ENCODE measurements at regions not wholly inside any gene's neighbourhood (a gene's known extent, or its start where the extent isn't known, plus 50 kb on each side); places are given as distances from the start of the nearest gene placed in this dataset.
A peak's percentile ranks its signal among the peaks of the same experiment; 100 is the strongest.

GRCh38 chr7:46214526-46214925, 293.5 kb upstream of the IGFBP3 start:
- 92% methylated on average over 1 of the region's 1 CpG for WGBS (ENCODE audit: insufficient coverage)
- Histone ChIP-seq H3K27me3 (ENCODE audit: control insufficient read depth, insufficient read depth, low read length) (no peaks in the 10 kb centered on the region), H3K36me3 (ENCODE audit: control insufficient read depth, insufficient read depth, low read length) (no peaks in the 10 kb centered on the region), H3K4me3 (ENCODE audit: low read depth, low read length) (no peak overlapping the region), H3K4me1 (ENCODE audit: control insufficient read depth, insufficient read depth, low read length) (no peaks in the 10 kb centered on the region), H3K9me3 (ENCODE audit: control insufficient read depth, insufficient read depth, low read length) (no peaks in the 10 kb centered on the region), H3K27ac (ENCODE audit: low read depth, low read length) (no peak overlapping the region)
- DNase-seq (ENCODE audit: low read depth in 4 of 6, low spot score in 6 of 6) = no peak

- DNase-seq (ENCODE audit: low read depth in 4 of 6, low spot score in 6 of 6) = no peak
- WGBS (ENCODE audit: insufficient coverage) = 95% methylated on average over 2 of the region's 2 CpGs
Observed at GRCh38 chr7:46213154-46213537, 292.1 kb upstream of the IGFBP3 start.

GRCh38 chr7:46212425-46213153, 291.5 kb upstream of the IGFBP3 start:
- no peak overlapping the region for H3K4me3 ChIP-seq (ENCODE audit: low read depth, low read length)
- H3K36me3 ChIP-seq (ENCODE audit: control insufficient read depth, insufficient read depth, low read length) = no peaks in the 10 kb centered on the region
- WGBS (ENCODE audit: insufficient coverage) = 80% methylated on average over 7 of the region's 8 CpGs
- H3K4me1 ChIP-seq (ENCODE audit: control insufficient read depth, insufficient read depth, low read length) = no peaks in the 10 kb centered on the region
- H3K27me3 ChIP-seq (ENCODE audit: control insufficient read depth, insufficient read depth, low read length) = no peaks in the 10 kb centered on the region
- H3K9me3 ChIP-seq (ENCODE audit: control insufficient read depth, insufficient read depth, low read length) = no peaks in the 10 kb centered on the region
- H3K27ac ChIP-seq (ENCODE audit: low read depth, low read length) = no peak overlapping the region
- no peak for DNase-seq (ENCODE audit: low read depth in 4 of 6, low spot score in 6 of 6)

More at GRCh38 chr7:46213154-46213537, 292.1 kb upstream of the IGFBP3 start:
- Histone ChIP-seq H3K27me3 (ENCODE audit: control insufficient read depth, insufficient read depth, low read length) (no peaks in the 10 kb centered on the region), H3K4me1 (ENCODE audit: control insufficient read depth, insufficient read depth, low read length) (no peaks in the 10 kb centered on the region), H3K36me3 (ENCODE audit: control insufficient read depth, insufficient read depth, low read length) (no peaks in the 10 kb centered on the region), H3K9me3 (ENCODE audit: control insufficient read depth, insufficient read depth, low read length) (no peaks in the 10 kb centered on the region), H3K4me3 (ENCODE audit: low read depth, low read length) (no peak overlapping the region), H3K27ac (ENCODE audit: low read depth, low read length) (no peak overlapping the region)

GRCh38 chr7:46210467-46210866, 289.4 kb upstream of the IGFBP3 start:
- Histone ChIP-seq H3K4me1 (ENCODE audit: control insufficient read depth, insufficient read depth, low read length) (no peaks in the 10 kb centered on the region), H3K27me3 (ENCODE audit: control insufficient read depth, insufficient read depth, low read length) (no peaks in the 10 kb centered on the region), H3K9me3 (ENCODE audit: control insufficient read depth, insufficient read depth, low read length) (no peaks in the 10 kb centered on the region), H3K27ac (ENCODE audit: low read depth, low read length) (no peak overlapping the region), H3K36me3 (ENCODE audit: control insufficient read depth, insufficient read depth, low read length) (no peaks in the 10 kb centered on the region), H3K4me3 (ENCODE audit: low read depth, low read length) (no peak overlapping the region)
- DNase-seq (ENCODE audit: low read depth in 4 of 6, low spot score in 6 of 6) = no peak
- WGBS (ENCODE audit: insufficient coverage) = 82% methylated on average over 2 of the region's 3 CpGs

- Histone ChIP-seq H3K4me3 (ENCODE audit: low read depth, low read length) (no peak overlapping the region), H3K36me3 (ENCODE audit: control insufficient read depth, insufficient read depth, low read length) (no peaks in the 10 kb centered on the region), H3K27me3 (ENCODE audit: control insufficient read depth, insufficient read depth, low read length) (no peaks in the 10 kb centered on the region), H3K9me3 (ENCODE audit: control insufficient read depth, insufficient read depth, low read length) (no peaks in the 10 kb centered on the region), H3K4me1 (ENCODE audit: control insufficient read depth, insufficient read depth, low read length) (no peaks in the 10 kb centered on the region), H3K27ac (ENCODE audit: low read depth, low read length) (no peak overlapping the region)
- WGBS (ENCODE audit: insufficient coverage) = 63% methylated on average over 1 of the region's 9 CpGs
- peak in 1 of 6 donors; percentile 22 for DNase-seq (ENCODE audit: low read depth in 4 of 6, low spot score in 6 of 6)
Observed at GRCh38 chr7:46209611-46210388, 288.7 kb upstream of the IGFBP3 start.

- Histone ChIP-seq H3K27me3 (ENCODE audit: control insufficient read depth, insufficient read depth, low read length) (no peaks in the 10 kb centered on the region), H3K27ac (ENCODE audit: low read depth, low read length) (no peak overlapping the region), H3K9me3 (ENCODE audit: control insufficient read depth, insufficient read depth, low read length) (no peaks in the 10 kb centered on the region), H3K4me1 (ENCODE audit: control insufficient read depth, insufficient read depth, low read length) (no peaks in the 10 kb centered on the region), H3K36me3 (ENCODE audit: control insufficient read depth, insufficient read depth, low read length) (no peaks in the 10 kb centered on the region), H3K4me3 (ENCODE audit: low read depth, low read length) (no peak overlapping the region)
- no peak for DNase-seq (ENCODE audit: low read depth in 4 of 6, low spot score in 6 of 6)
- 79% methylated on average over 12 of the region's 12 CpGs for WGBS (ENCODE audit: insufficient coverage)
Observed at GRCh38 chr7:46208635-46209525, 287.8 kb upstream of the IGFBP3 start.

GRCh38 chr7:46207931-46208634, 287.0 kb upstream of the IGFBP3 start:
- DNase-seq (ENCODE audit: low read depth in 4 of 6, low spot score in 6 of 6) = no peak

GRCh38 chr7:46206476-46207060, 285.5 kb upstream of the IGFBP3 start:
- H3K4me3 ChIP-seq (ENCODE audit: low read depth, low read length) = no peak overlapping the region
- no CpG with 5 or more reads among the region's 4 CpGs for WGBS (ENCODE audit: insufficient coverage)

More at GRCh38 chr7:46207931-46208634, 287.0 kb upstream of the IGFBP3 start:
- Histone ChIP-seq H3K27ac (ENCODE audit: low read depth, low read length) (no peak overlapping the region), H3K36me3 (ENCODE audit: control insufficient read depth, insufficient read depth, low read length) (no peaks in the 10 kb centered on the region), H3K27me3 (ENCODE audit: control insufficient read depth, insufficient read depth, low read length) (no peaks in the 10 kb centered on the region), H3K9me3 (ENCODE audit: control insufficient read depth, insufficient read depth, low read length) (no peaks in the 10 kb centered on the region), H3K4me1 (ENCODE audit: control insufficient read depth, insufficient read depth, low read length) (no peaks in the 10 kb centered on the region), H3K4me3 (ENCODE audit: low read depth, low read length) (no peak overlapping the region)
- 74% methylated on average over 3 of the region's 5 CpGs for WGBS (ENCODE audit: insufficient coverage)

GRCh38 chr7:46205478-46205877, 284.4 kb upstream of the IGFBP3 start:
- Histone ChIP-seq H3K4me3 (ENCODE audit: low read depth, low read length) (no peak overlapping the region), H3K4me1 (ENCODE audit: control insufficient read depth, insufficient read depth, low read length) (no peaks in the 10 kb centered on the region), H3K36me3 (ENCODE audit: control insufficient read depth, insufficient read depth, low read length) (no peaks in the 10 kb centered on the region), H3K27me3 (ENCODE audit: control insufficient read depth, insufficient read depth, low read length) (no peaks in the 10 kb centered on the region), H3K9me3 (ENCODE audit: control insufficient read depth, insufficient read depth, low read length) (no peaks in the 10 kb centered on the region), H3K27ac (ENCODE audit: low read depth, low read length) (no peak overlapping the region)
- DNase-seq (ENCODE audit: low read depth in 4 of 6, low spot score in 6 of 6) = no peak
- 90% methylated on average over 3 of the region's 5 CpGs for WGBS (ENCODE audit: insufficient coverage)

More at GRCh38 chr7:46206476-46207060, 285.5 kb upstream of the IGFBP3 start:
- Histone ChIP-seq H3K27me3 (ENCODE audit: control insufficient read depth, insufficient read depth, low read length) (no peaks in the 10 kb centered on the region), H3K9me3 (ENCODE audit: control insufficient read depth, insufficient read depth, low read length) (no peaks in the 10 kb centered on the region), H3K4me1 (ENCODE audit: control insufficient read depth, insufficient read depth, low read length) (no peaks in the 10 kb centered on the region), H3K27ac (ENCODE audit: low read depth, low read length) (no peak overlapping the region), H3K36me3 (ENCODE audit: control insufficient read depth, insufficient read depth, low read length) (no peaks in the 10 kb centered on the region)
- DNase-seq (ENCODE audit: low read depth in 4 of 6, low spot score in 6 of 6) = no peak

All from spinal cord (tissue), 9 donors.